Trophoblast cell (in vitro differentiated cells and primary cell): ENCODE measurements at regions not wholly inside any gene's neighbourhood (a gene's known extent, or its start where the extent isn't known, plus 50 kb on each side); places are given as distances from the start of the nearest gene placed in this dataset.

Source experiments
- DNase-seq, 2 donors: peaks; one replicate each; pipeline ENCODE4 v3.0.0-alpha.2; 2016
- H2AFZ ChIP-seq: 2 replicates; pipeline ENCODE4 v1.6.1; 2013; ENCODE audit warnings: low read length, moderate library complexity, mild to moderate bottlenecking; ENCODE audit not compliant: insufficient read depth, poor library complexity
- H2AK5ac ChIP-seq: 2 replicates; pipeline ENCODE4 v1.6.1; 2013; ENCODE audit warnings: mild to moderate bottlenecking, low read length
- H2BK120ac ChIP-seq: 2 replicates; pipeline ENCODE4 v1.6.1; 2013; ENCODE audit warnings: low read length, mild to moderate bottlenecking, moderate library complexity; ENCODE audit not compliant: insufficient read depth, poor library complexity
- H2BK12ac ChIP-seq: 2 replicates; pipeline ENCODE4 v1.6.1; 2013; ENCODE audit warnings: mild to moderate bottlenecking, low read length, moderate library complexity
- H2BK5ac ChIP-seq: 2 replicates; pipeline ENCODE4 v1.6.1; 2013; ENCODE audit warnings: low read length, low read depth, moderate library complexity, mild to moderate bottlenecking; ENCODE audit not compliant: poor library complexity
- H3K14ac ChIP-seq: 2 replicates; pipeline ENCODE4 v1.6.1; 2013; ENCODE audit warnings: mild to moderate bottlenecking, low read length
- H3K18ac ChIP-seq: 2 replicates; pipeline ENCODE4 v1.6.1; 2013; ENCODE audit warnings: mild to moderate bottlenecking, low read length
- H3K23ac ChIP-seq: 2 replicates; pipeline ENCODE4 v1.6.1; 2013; ENCODE audit warnings: low read length
- H3K27ac ChIP-seq: 2 replicates; pipeline ENCODE4 v1.5.1; 2013; ENCODE audit warnings: low read depth, mild to moderate bottlenecking, inconsistent platforms, low read length, moderate library complexity
- H3K27me3 ChIP-seq: 2 replicates; pipeline ENCODE4 v1.6.1; 2013; ENCODE audit warnings: inconsistent platforms, mild to moderate bottlenecking, low read length, moderate library complexity; ENCODE audit not compliant: insufficient read depth
- H3K36me3 ChIP-seq, 2 experiments: 1 replicate in 1 of 2; 2 replicates in 1 of 2; pipeline ENCODE4 v1.6.1; 2013; ENCODE audit warnings: low read length in 2 of 2, mild to moderate bottlenecking in 2 of 2, moderate library complexity in 1 of 2; ENCODE audit not compliant: insufficient read depth in 2 of 2, control insufficient read depth in 1 of 2
- H3K4ac ChIP-seq: 2 replicates; pipeline ENCODE4 v1.6.1; 2013; ENCODE audit warnings: low read depth, mild to moderate bottlenecking, low read length, moderate library complexity
- H3K4me1 ChIP-seq, 2 experiments: 1 replicate in 1 of 2; 2 replicates in 1 of 2; pipeline ENCODE4 v1.6.1; 2013; ENCODE audit warnings: low read length in 2 of 2, mild to moderate bottlenecking in 2 of 2, moderate library complexity in 1 of 2; ENCODE audit not compliant: insufficient read depth in 2 of 2, control insufficient read depth in 1 of 2
- H3K4me2 ChIP-seq: 2 replicates; pipeline ENCODE4 v1.6.1; 2013; ENCODE audit warnings: inconsistent platforms, mild to moderate bottlenecking, low read length, moderate library complexity
- H3K4me3 ChIP-seq: 2 replicates; pipeline ENCODE4 v1.5.1; 2013; ENCODE audit warnings: mild to moderate bottlenecking, low read depth, low read length, inconsistent platforms
- H3K79me1 ChIP-seq: one replicate; pipeline ENCODE4 v1.6.1; 2013; ENCODE audit warnings: low read length
- H3K79me2 ChIP-seq: 2 replicates; pipeline ENCODE4 v1.6.1; 2013; ENCODE audit warnings: low read length, mild to moderate bottlenecking; ENCODE audit not compliant: control insufficient read depth, insufficient read depth, poor library complexity
- H3K9ac ChIP-seq: 2 replicates; pipeline ENCODE4 v1.6.1; 2013; ENCODE audit warnings: mild to moderate bottlenecking, low read length
- H3K9me3 ChIP-seq: 2 replicates; pipeline ENCODE4 v1.6.1; 2013; ENCODE audit warnings: low read depth, mild to moderate bottlenecking, control low read depth, inconsistent platforms, low read length; ENCODE audit not compliant: insufficient read depth
- H4K12ac ChIP-seq: 2 replicates; pipeline ENCODE4 v1.6.1; 2013; ENCODE audit warnings: low read depth, mild to moderate bottlenecking, low read length, moderate library complexity
- H4K8ac ChIP-seq: 2 replicates; pipeline ENCODE4 v1.6.1; 2013; ENCODE audit warnings: low read depth, mild to moderate bottlenecking, low read length, moderate library complexity
- H4K91ac ChIP-seq: one replicate; pipeline ENCODE4 v1.6.1; 2013; ENCODE audit warnings: low read depth, mild to moderate bottlenecking, low read length, moderate library complexity
- WGBS: extraction: QIAGEN DNeasy Blood & Tissue Kit; methylation state at CpG from one replicate; pipeline ENCODE4 v1.1.7; 2013; ENCODE audit warnings: missing lambda C conversion rate; ENCODE audit not compliant: insufficient read length, insufficient coverage; ENCODE audit errors: extremely low coverage; 5-methylcytosine and 5-hydroxymethylcytosine counted together

DNA sequence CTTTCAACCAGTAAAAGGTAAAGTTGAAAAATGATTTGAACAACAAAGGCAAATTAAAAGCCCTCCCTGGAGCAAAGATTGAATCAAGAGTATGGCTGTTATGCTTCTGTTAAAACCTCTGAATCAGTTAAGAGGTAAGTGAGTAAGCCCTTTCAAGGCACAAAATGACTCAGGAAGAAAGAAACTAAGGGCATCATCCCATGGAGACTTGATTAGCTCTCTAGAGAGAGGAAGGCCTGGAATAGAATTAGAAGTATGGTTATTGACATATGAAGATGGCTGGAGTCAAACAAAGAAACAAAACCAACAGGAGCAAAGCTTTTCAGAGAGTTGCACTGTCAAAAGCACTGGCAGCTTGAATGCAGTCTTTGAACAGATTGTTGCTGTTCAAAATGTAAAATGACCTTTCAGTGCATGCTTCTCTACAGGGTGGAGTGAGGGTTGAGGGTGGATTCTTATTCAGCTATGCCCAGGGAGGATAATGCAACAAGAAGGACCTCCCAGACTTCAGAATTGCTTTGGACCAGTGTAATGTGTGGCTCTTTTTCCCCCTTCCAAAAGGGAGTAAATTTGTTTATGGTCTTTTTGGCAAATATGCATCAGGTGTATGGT lies 365.5 kb downstream of the GBA3 start:
- H3K36me3 ChIP-seq, result no peaks in the 10 kb centered on the region
- H3K79me1 ChIP-seq, result no peaks in the 10 kb centered on the region
- H3K9ac ChIP-seq, result no peak overlapping the region
- H2BK120ac ChIP-seq, result no peak overlapping the region
- H3K4ac ChIP-seq, result no peak overlapping the region
- H3K4me2 ChIP-seq, result no peak overlapping the region
- H4K8ac ChIP-seq, result no peak overlapping the region
- H3K4me1 ChIP-seq, result no peaks in the 10 kb centered on the region
- H3K27me3 ChIP-seq, result no peaks in the 10 kb centered on the region
- no peak overlapping the region for H3K23ac ChIP-seq
- H3K79me2 ChIP-seq, result no peaks in the 10 kb centered on the region
- no peak overlapping the region for H2AFZ ChIP-seq
- H2BK5ac ChIP-seq, result no peak overlapping the region
- H3K9me3 ChIP-seq, result no peaks in the 10 kb centered on the region
- no peak overlapping the region for H3K18ac ChIP-seq
- no peak overlapping the region for H3K4me3 ChIP-seq
- no peak overlapping the region for H3K14ac ChIP-seq
- H2AK5ac ChIP-seq, result no peak overlapping the region
- H3K27ac ChIP-seq, result no peak overlapping the region
- H2BK12ac ChIP-seq, result no peak overlapping the region
- no peak overlapping the region for H4K12ac ChIP-seq
- H4K91ac ChIP-seq, result no peak overlapping the region
- DNase-seq, result no peak

DNA sequence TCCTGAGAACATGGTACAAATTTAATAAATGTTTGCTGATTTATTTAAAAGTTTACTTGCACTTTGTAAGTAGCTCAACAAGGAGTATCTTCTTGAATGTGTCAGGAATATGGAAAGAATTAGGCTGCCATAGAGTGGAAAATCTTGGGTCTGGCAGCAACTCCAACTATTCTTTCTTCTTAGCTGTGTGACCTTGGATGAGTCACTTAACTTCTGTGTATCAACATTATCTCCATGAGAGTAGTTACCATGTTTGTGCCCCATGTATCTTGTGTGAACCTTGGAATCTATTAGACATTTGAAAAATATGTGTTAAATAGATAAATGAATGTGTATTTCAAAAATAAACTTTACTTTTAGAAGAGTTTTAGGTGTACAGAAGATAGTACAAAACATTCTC lies 348.8 kb downstream of the GBA3 start:
- H4K91ac ChIP-seq, result no peak overlapping the region
- H2AK5ac ChIP-seq, result no peak overlapping the region
- H3K27ac ChIP-seq, result no peak overlapping the region
- H3K14ac ChIP-seq, result no peak overlapping the region
- no peak overlapping the region for H2BK120ac ChIP-seq
- H3K23ac ChIP-seq, result no peak overlapping the region
- H2BK12ac ChIP-seq, result no peak overlapping the region
- no peak overlapping the region for H3K4me3 ChIP-seq
- no peak overlapping the region for H3K4ac ChIP-seq
- no peak overlapping the region for H3K4me2 ChIP-seq
- H3K18ac ChIP-seq, result no peak overlapping the region
- no peaks in the 10 kb centered on the region for H3K79me1 ChIP-seq
- H3K4me1 ChIP-seq, result no peaks in the 10 kb centered on the region
- H2AFZ ChIP-seq, result no peak overlapping the region
- no peak overlapping the region for H2BK5ac ChIP-seq
- H3K9me3 ChIP-seq, result no peaks in the 10 kb centered on the region
- no peaks in the 10 kb centered on the region for H3K79me2 ChIP-seq
- H3K27me3 ChIP-seq, result no peaks in the 10 kb centered on the region
- no peak overlapping the region for H3K9ac ChIP-seq
- no peaks in the 10 kb centered on the region for H3K36me3 ChIP-seq
- no peak overlapping the region for H4K8ac ChIP-seq
- DNase-seq, result no peak
- no peak overlapping the region for H4K12ac ChIP-seq

DNA sequence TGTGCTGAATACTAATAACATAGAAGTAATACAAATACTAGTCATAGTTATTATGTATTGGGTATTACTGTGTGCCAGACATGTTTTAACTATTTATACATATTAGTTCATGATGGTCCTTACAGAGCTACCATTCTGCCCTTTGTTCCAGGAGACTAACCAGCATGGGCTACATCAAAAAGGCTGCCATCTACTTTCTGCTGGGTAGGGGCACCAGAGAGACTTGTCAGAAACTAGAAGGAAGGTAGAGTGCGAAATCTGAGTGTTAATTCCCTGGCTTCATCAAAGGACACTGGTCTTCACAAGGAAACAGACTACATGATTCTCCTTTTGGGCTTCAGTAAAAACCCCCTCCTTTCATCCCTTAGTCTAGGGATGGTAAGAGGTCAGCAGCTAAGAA lies 347.8 kb downstream of the GBA3 start:
- no peaks in the 10 kb centered on the region for H3K27me3 ChIP-seq
- H3K9ac ChIP-seq, result no peak overlapping the region
- H2BK12ac ChIP-seq, result no peak overlapping the region
- DNase-seq, result no peak
- H3K18ac ChIP-seq, result no peak overlapping the region
- H3K23ac ChIP-seq, result no peak overlapping the region
- no peak overlapping the region for H4K91ac ChIP-seq
- no peak overlapping the region for H3K4me3 ChIP-seq
- H3K9me3 ChIP-seq, result peaks cover 1% of the 10 kb centered on the region
- no CpG with 5 or more reads among the region's 1 CpG for WGBS
- no peak overlapping the region for H4K8ac ChIP-seq
- no peak overlapping the region for H3K4ac ChIP-seq
- no peak overlapping the region for H2AK5ac ChIP-seq
- H3K36me3 ChIP-seq, result no peaks in the 10 kb centered on the region
- H2BK120ac ChIP-seq, result no peak overlapping the region
- H3K27ac ChIP-seq, result no peak overlapping the region
- H2AFZ ChIP-seq, result no peak overlapping the region
- no peak overlapping the region for H3K14ac ChIP-seq
- no peak overlapping the region for H3K4me2 ChIP-seq
- H3K4me1 ChIP-seq, result peaks cover 0 to 5% of the 10 kb centered on the region in 2 experiments
- no peaks in the 10 kb centered on the region for H3K79me2 ChIP-seq
- H4K12ac ChIP-seq, result no peak overlapping the region
- H2BK5ac ChIP-seq, result no peak overlapping the region
- no peaks in the 10 kb centered on the region for H3K79me1 ChIP-seq

GRCh38 chr4:23039818-23040217 lies 347.1 kb downstream of the GBA3 start:
- Histone ChIP-seq H3K23ac (no peak overlapping the region), H4K91ac (no peak overlapping the region), H4K12ac (no peak overlapping the region), H3K4ac (no peak overlapping the region), H3K4me3 (no peak overlapping the region), H3K79me1 (peaks cover 2% of the 10 kb centered on the region), H3K27me3 (no peaks in the 10 kb centered on the region), H3K18ac (no peak overlapping the region), H3K36me3 (no peaks in the 10 kb centered on the region), H3K27ac (no peak overlapping the region), H3K4me1 (peaks cover 6 to 8% of the 10 kb centered on the region in 2 experiments), H3K14ac (no peak overlapping the region), H2AFZ (no peak overlapping the region), H4K8ac (no peak overlapping the region), H3K4me2 (no peak overlapping the region), H3K79me2 (no peaks in the 10 kb centered on the region), H2BK12ac (no peak overlapping the region), H2BK5ac (no peak overlapping the region), H2AK5ac (no peak overlapping the region), H3K9ac (no peak overlapping the region), H2BK120ac (no peak overlapping the region), H3K9me3 (peaks cover 1% of the 10 kb centered on the region)
- DNase-seq, result peak in 1 of 2 donors; percentile 26
- WGBS, result no CpG with 5 or more reads among the region's 1 CpG
